T-helper 17 cell (primary cell): ENCODE measurements at regions not wholly inside any gene's neighbourhood (a gene's known extent, or its start where the extent isn't known, plus 50 kb on each side); places are given as distances from the start of the nearest gene placed in this dataset.

ENCODE experiments used
- ATAC-seq: fragments of 150-1000 bp; cut with Tn5 transposase; 2 replicates; pipeline ENCODE4 v1.10.0; 2021; ENCODE audit warnings: mild to moderate bottlenecking, moderate library complexity
- DNase-seq, 3 donors: peaks; one replicate each; pipeline versions ENCODE4 v3.0.0 to v3.0.0-alpha.2; 2020 to 2021
- H3K9me3 ChIP-seq: one replicate; pipeline ENCODE4 v1.7.0; 2013; ENCODE audit warnings: low read length, mild to moderate bottlenecking; ENCODE audit not compliant: control insufficient read depth, poor library complexity, severe bottlenecking
- H3K27ac Mint-ChIP-seq: one replicate; pipeline ENCODE4 v1.8.0; 2022; ENCODE audit warnings: mild to moderate bottlenecking, moderate library complexity, mixed read lengths
- H3K27me3 Mint-ChIP-seq: one replicate; pipeline ENCODE4 v1.8.0; 2022; ENCODE audit warnings: mixed read lengths
- H3K36me3 Mint-ChIP-seq: one replicate; pipeline ENCODE4 v1.8.0; 2022; ENCODE audit warnings: low read depth, mixed read lengths
- H3K4me1 Mint-ChIP-seq: one replicate; pipeline ENCODE4 v1.8.0; 2022; ENCODE audit warnings: mild to moderate bottlenecking, mixed read lengths
- H3K4me3 Mint-ChIP-seq: one replicate; pipeline ENCODE4 v1.8.0; 2022; ENCODE audit warnings: mild to moderate bottlenecking, moderate library complexity, mixed read lengths

DNA sequence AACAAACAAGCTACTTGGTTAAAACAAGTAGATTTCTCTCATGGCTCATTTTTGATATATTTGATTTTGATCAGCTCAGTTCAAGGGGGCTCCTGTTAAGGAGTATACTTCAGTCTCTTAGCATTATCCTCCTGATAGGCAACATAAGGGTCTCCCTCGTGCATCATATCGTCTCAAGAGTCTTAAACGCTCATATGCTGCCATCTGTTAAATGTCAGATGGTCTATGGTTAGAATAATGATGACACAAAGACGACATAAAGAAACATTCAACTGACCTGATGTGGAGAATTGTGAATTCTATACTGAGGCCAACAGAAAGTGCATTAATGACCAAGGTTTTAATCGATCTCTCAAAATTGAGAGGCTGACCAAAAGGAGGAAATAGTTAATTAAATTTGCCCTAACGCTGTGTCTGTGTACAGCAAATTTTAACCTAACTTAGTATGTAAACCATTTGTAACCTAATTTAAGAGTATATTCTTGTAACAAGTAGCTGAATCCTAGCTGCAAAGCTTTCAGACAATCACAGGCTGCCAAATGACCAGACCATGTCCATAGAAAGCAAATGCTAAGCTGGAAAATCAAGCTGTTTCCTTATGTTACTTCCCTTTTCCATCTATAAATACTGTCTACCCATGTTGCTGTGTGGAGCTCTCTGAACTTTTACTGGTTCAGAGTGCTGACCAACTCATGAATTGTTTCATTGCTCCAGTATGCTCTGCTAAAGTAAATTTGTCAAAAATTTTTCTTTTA, 1688.5 kb downstream of the GRIK2 start:
- ATAC-seq = no peak
- no peak for DNase-seq
- Mint-ChIP-seq H3K36me3 (no peaks in the 10 kb centered on the region), H3K4me3 (no peak overlapping the region), H3K27me3 (no peaks in the 10 kb centered on the region), H3K4me1 (no peaks in the 10 kb centered on the region), H3K27ac (no peak overlapping the region)
- H3K9me3 ChIP-seq = no peaks in the 10 kb centered on the region

DNA sequence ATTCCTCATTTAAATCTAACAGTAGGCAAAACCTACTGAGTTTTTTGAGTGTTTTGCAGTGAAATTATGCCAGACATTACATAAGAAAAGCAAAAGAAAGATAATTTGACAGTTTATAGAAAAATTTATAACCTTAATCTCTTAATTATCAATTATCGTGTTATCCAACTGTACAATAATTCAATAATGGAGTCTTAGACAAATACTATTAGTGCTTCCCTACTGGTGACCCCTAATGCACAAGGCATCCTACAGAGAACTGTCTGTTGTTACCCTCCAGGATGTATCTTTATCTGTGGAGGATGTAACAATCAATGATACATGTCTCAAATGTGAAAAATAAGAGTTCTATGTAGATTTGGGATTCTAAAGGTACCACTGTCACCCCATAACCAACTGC, 1687.6 kb downstream of the GRIK2 start:
- no peak overlapping the region for H3K4me3 Mint-ChIP-seq

DNA sequence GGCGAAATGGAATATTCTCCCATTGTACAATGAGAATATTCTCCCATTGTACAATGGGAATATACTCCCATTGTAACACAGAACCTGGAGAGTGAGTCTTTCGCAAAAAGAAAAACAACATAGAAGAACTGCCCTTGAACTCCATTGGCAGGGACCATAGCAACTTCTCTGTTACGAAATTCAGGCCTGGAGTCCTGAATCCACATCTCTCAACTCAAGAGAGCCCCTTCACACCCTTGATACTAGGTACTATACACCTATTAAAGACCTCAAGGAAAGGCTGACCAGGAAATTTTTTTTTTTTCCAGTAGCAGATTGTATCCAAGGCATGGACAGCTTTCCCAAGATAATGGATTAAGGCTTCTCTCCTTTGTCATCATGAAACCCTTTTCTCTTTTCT, 1687.0 kb downstream of the GRIK2 start:
- H3K4me1 Mint-ChIP-seq = no peaks in the 10 kb centered on the region
- no peaks in the 10 kb centered on the region for H3K36me3 Mint-ChIP-seq
- H3K4me3 Mint-ChIP-seq = no peak overlapping the region
- no peaks in the 10 kb centered on the region for H3K9me3 ChIP-seq
- ATAC-seq = no peak
- DNase-seq = no peak
- no peaks in the 10 kb centered on the region for H3K27me3 Mint-ChIP-seq
- no peak overlapping the region for H3K27ac Mint-ChIP-seq

More for the DNA sequence above, 1687.6 kb downstream of the GRIK2 start:
- H3K4me1 Mint-ChIP-seq = no peaks in the 10 kb centered on the region
- H3K27ac Mint-ChIP-seq = no peak overlapping the region
- no peak for ATAC-seq
- H3K9me3 ChIP-seq = no peaks in the 10 kb centered on the region
- no peaks in the 10 kb centered on the region for H3K27me3 Mint-ChIP-seq
- no peaks in the 10 kb centered on the region for H3K36me3 Mint-ChIP-seq
- no peak for DNase-seq

DNA sequence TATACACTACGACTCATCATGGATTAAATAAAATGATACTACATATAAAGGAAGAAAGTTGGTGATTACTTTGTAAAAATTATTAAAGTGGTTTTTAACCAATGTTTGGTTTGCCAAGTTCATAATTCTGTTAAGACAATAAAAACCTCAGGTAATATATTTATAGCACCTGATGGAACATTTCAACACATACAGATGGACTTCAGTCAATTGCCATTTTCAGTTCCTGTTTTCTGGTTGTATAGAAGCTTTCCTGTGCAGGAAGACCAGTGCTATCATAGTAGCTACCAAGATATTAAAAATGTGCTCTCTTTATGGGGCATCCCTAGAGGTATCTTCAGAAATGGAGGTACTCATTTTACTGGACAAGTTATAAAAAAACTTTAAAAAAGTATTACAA, 1686.4 kb downstream of the GRIK2 start:
- no peak overlapping the region for H3K27ac Mint-ChIP-seq
- no peak overlapping the region for H3K4me3 Mint-ChIP-seq
- no peak for ATAC-seq
- H3K36me3 Mint-ChIP-seq = no peaks in the 10 kb centered on the region
- H3K4me1 Mint-ChIP-seq = no peaks in the 10 kb centered on the region
- no peaks in the 10 kb centered on the region for H3K27me3 Mint-ChIP-seq
- no peak for DNase-seq
- no peaks in the 10 kb centered on the region for H3K9me3 ChIP-seq

GRCh38 chr6:103062136-103062535, 1668.6 kb downstream of the GRIK2 start:
- no peak for ATAC-seq
- no peak for DNase-seq
- Mint-ChIP-seq H3K27ac (no peak overlapping the region), H3K27me3 (no peaks in the 10 kb centered on the region), H3K4me3 (no peak overlapping the region), H3K36me3 (no peaks in the 10 kb centered on the region), H3K4me1 (no peaks in the 10 kb centered on the region)
- H3K9me3 ChIP-seq = no peaks in the 10 kb centered on the region

DNA sequence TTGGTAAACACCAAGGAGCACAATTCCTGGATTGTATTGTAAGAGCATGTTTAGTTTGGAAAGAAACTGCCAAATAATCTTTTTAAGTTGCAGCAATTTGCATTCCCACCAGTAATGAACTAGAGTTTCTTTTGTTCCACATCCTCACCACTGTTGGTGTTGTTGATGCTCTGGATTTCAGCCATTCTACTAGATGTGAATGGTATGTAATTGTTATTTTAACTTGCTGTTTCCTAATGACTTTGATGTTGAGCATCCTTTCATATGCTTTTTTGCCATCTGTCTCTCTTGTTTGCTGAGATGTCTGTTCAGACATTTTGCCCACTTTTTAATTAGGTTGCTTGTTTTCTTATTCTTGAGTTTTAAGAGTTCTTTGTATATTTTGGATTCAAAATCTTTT, 1654.1 kb downstream of the GRIK2 start:
- Mint-ChIP-seq H3K4me3 (no peak overlapping the region), H3K27ac (no peak overlapping the region), H3K27me3 (no peaks in the 10 kb centered on the region), H3K36me3 (no peaks in the 10 kb centered on the region), H3K4me1 (no peaks in the 10 kb centered on the region)
- ATAC-seq = no peak
- no peak for DNase-seq
- no peaks in the 10 kb centered on the region for H3K9me3 ChIP-seq

DNA sequence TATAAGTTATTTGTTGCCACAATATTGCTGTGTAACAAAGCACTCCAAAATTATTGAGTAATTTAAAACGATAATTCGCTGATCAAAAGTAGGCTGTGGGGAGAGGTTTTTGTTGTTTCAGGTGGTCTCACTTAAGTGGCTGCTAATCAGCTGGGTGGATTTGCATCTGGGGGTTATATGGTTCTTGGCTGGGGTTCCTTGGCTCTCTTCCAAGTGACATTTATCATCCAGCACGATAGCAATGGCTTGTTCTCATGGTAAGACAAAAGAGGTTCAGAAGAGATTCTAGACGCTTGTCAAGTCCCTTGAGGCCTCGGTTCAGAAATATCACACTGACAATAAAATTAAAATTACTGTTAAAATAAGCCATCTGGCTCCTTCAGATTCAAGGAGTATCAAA, 1648.8 kb downstream of the GRIK2 start:
- no peaks in the 10 kb centered on the region for H3K9me3 ChIP-seq
- no peaks in the 10 kb centered on the region for H3K27me3 Mint-ChIP-seq
- no peaks in the 10 kb centered on the region for H3K36me3 Mint-ChIP-seq
- no peak for DNase-seq
- ATAC-seq = no peak
- no peak overlapping the region for H3K4me3 Mint-ChIP-seq
- H3K27ac Mint-ChIP-seq = no peak overlapping the region
- H3K4me1 Mint-ChIP-seq = no peaks in the 10 kb centered on the region

GRCh38 chr6:103036846-103037245, 1643.3 kb downstream of the GRIK2 start:
- Mint-ChIP-seq H3K27me3 (no peaks in the 10 kb centered on the region), H3K27ac (no peak overlapping the region), H3K4me1 (no peaks in the 10 kb centered on the region), H3K36me3 (no peaks in the 10 kb centered on the region), H3K4me3 (no peak overlapping the region)
- H3K9me3 ChIP-seq = no peaks in the 10 kb centered on the region
- ATAC-seq = no peak
- DNase-seq = no peak

DNA sequence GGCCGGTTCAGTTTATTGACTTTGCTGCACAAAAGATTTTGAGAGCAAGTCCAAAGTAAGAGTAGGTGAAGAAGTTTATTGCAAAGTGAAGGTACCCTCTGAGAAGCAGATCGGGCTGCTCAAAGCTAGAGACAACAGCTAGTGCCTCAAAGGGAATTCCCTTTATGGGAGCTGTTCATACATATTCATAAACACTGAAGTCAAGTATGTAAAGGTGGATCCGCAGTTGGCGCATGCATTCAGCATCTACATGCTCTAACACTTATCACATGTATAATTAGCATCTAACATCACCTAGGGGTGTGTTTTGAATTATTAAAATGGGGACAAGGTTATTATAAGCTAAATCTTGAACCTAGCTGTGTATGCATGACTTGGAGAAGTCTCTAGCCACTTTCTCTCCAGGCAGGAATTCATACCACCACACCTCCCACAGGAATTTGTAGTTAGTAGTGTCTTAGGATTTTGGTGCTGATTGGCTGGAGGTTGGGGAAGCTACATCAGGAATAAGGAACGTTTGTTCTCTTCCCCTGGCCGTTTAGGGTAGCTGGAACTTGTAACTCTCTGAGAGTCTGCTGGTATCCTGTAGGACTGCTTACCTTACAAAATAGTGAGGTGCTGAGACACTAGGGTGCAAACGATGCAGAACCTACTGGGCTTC, 1633.9 kb downstream of the GRIK2 start:
- H3K27ac Mint-ChIP-seq = no peak overlapping the region
- H3K4me3 Mint-ChIP-seq = no peak overlapping the region
- H3K9me3 ChIP-seq = no peaks in the 10 kb centered on the region
- no peaks in the 10 kb centered on the region for H3K4me1 Mint-ChIP-seq
- DNase-seq = no peak
- H3K27me3 Mint-ChIP-seq = no peaks in the 10 kb centered on the region
- no peaks in the 10 kb centered on the region for H3K36me3 Mint-ChIP-seq
- no peak for ATAC-seq

GRCh38 chr6:103018426-103018825, 1624.9 kb downstream of the GRIK2 start:
- Mint-ChIP-seq H3K4me3 (no peak overlapping the region), H3K4me1 (no peaks in the 10 kb centered on the region), H3K27me3 (no peaks in the 10 kb centered on the region), H3K27ac (no peak overlapping the region), H3K36me3 (no peaks in the 10 kb centered on the region)
- no peak for DNase-seq
- H3K9me3 ChIP-seq = no peaks in the 10 kb centered on the region
- ATAC-seq = no peak

DNA sequence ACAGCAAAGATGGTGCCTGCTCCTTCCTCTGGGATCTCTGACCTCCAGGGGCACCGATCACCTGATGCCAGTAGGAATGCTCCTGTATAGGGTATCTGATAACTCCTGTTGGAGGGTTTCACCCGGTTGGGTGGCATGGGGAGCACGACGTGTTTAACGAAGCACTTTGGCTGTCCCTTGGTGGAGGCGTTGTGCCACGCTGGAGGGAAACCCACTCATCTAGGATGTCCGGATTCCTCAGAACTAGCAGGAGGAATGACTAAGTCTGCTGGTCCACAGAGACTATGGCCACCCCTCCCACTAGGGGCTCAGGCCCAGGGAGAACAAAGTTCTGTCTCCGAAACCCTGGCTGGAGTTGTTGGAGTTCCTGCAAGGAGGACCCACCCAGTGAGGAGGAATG, 1624.4 kb downstream of the GRIK2 start:
- no peaks in the 10 kb centered on the region for H3K27me3 Mint-ChIP-seq
- H3K4me3 Mint-ChIP-seq = no peak overlapping the region
- no peaks in the 10 kb centered on the region for H3K9me3 ChIP-seq
- H3K36me3 Mint-ChIP-seq = no peaks in the 10 kb centered on the region
- ATAC-seq = no peak
- H3K4me1 Mint-ChIP-seq = no peaks in the 10 kb centered on the region
- no peak for DNase-seq
- no peak overlapping the region for H3K27ac Mint-ChIP-seq

DNA sequence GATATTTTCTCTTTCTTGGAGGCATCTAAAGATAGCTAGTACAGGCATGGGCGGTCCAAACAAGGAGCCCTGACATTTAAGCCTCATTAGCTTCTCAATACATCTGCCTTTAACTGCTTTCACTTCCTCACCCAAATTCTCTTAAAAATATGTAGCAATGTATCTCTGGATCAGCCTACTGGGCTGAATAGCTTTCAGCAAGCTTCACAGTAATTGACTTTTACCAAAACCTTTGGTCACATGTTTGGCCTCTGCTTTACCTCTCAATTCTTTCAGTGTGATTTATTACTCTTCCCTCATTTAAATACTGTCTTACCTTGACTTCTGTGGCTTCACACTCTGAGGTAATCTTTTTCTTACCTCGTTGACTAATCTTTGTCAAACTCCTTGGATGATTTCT, 1618.1 kb downstream of the GRIK2 start:
- H3K9me3 ChIP-seq = no peaks in the 10 kb centered on the region
- no peak for ATAC-seq
- DNase-seq = no peak
- no peaks in the 10 kb centered on the region for H3K36me3 Mint-ChIP-seq
- H3K27me3 Mint-ChIP-seq = no peaks in the 10 kb centered on the region
- no peak overlapping the region for H3K27ac Mint-ChIP-seq
- no peak overlapping the region for H3K4me3 Mint-ChIP-seq
- H3K4me1 Mint-ChIP-seq = no peaks in the 10 kb centered on the region

DNA sequence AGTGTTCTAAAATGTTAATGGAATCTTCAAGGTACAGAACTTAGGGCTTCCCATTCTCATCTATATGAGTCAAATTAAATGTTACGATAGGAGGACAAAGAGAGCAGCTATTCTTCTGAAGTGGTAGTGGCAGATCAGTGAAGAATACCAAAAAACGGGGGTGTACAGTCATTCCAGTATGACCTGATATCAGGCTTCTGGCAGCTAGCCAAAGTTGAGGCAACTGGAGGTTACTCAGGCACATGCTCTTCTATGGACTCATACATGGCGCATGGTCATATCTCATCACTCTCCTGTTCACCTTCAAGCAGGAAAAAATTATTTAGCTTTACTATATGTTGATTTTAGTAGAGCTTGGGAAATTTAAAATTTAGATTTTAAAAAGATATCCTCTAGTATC, 1608.8 kb downstream of the GRIK2 start:
- H3K4me1 Mint-ChIP-seq = no peaks in the 10 kb centered on the region

GRCh38 chr6:103001724-103002123, 1608.2 kb downstream of the GRIK2 start:
- ATAC-seq (no peak), DNase-seq (no peak)
- Mint-ChIP-seq H3K36me3 (no peaks in the 10 kb centered on the region), H3K4me3 (no peak overlapping the region), H3K4me1 (no peaks in the 10 kb centered on the region), H3K27me3 (no peaks in the 10 kb centered on the region), H3K27ac (no peak overlapping the region)
- H3K9me3 ChIP-seq = no peaks in the 10 kb centered on the region

More for the DNA sequence above, 1608.8 kb downstream of the GRIK2 start:
- Mint-ChIP-seq H3K27me3 (no peaks in the 10 kb centered on the region), H3K36me3 (no peaks in the 10 kb centered on the region), H3K27ac (no peak overlapping the region), H3K4me3 (no peak overlapping the region)
- DNase-seq (no peak), ATAC-seq (no peak)
- no peaks in the 10 kb centered on the region for H3K9me3 ChIP-seq
